GM18505 (cell line): ENCODE measurements at regions not wholly inside any gene's neighbourhood (a gene's known extent, or its start where the extent isn't known, plus 50 kb on each side); places are given as distances from the start of the nearest gene placed in this dataset.

Experiments
- ATAC-seq: cut with Tn5 transposase; IDR thresholded peaks from one replicate; pipeline ENCODE4 v1.9.1; 2021; ENCODE audit not compliant: unreplicated experiment
- POLR2A ChIP-seq: IDR thresholded peaks from 4 replicates; pipeline ENCODE4 v1.6.1; 2011; ENCODE audit warnings: borderline replicate concordance; ENCODE audit not compliant: insufficient read depth, insufficient read length; ENCODE audit errors: extremely low read depth

DNA sequence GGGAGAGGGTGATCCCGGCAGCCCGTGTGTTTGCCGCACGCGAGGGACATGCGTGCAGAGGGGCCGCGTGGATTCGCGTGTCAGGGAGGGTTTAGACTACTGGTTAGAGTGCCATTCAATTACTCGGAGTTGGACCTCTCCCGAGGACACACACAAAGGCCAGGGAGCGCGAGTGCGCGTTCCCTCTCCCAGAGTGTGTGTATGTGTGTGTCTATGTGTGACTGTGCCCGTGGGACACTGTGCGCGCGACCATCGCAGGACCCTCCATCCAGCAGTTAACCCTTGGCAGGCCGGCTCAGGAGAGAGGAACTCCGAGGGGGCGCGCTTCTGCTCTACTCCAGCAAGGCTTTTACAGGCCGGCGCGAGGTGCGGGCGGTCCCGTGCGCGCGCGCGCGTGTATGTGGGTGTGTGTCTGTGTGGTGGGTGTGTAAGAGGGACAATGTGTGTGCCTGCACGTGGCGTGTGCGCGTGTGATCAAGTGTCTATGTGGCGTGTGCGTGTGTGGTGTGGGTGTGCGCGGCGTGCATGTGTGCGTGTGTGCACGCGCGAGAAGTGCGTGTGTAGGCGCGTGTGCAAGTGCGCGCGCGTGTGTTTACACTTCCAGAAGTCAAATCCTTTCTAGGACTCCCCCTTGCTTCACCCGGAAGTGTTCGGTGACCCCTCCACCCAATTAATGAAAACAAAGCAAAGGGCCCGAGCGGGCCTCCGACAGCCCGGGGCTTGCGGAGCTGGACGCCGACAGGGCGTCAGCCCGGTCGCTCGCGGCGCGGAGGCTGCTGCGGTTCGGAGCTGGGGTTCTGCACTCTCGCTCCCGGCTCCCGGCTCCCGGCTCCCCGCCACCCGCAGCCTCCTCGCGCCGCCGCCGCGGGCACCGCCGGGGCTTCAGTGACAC, 75.3 kb upstream of the TBCA start:
- ATAC-seq, result no peak

GRCh38 chr5:77850536-77851175, 74.5 kb upstream of the TBCA start:
- TF ChIP-seq POLR2A, result no peak
- no peak for ATAC-seq

More for the DNA sequence above, 75.3 kb upstream of the TBCA start:
- no peak for TF ChIP-seq POLR2A

DNA sequence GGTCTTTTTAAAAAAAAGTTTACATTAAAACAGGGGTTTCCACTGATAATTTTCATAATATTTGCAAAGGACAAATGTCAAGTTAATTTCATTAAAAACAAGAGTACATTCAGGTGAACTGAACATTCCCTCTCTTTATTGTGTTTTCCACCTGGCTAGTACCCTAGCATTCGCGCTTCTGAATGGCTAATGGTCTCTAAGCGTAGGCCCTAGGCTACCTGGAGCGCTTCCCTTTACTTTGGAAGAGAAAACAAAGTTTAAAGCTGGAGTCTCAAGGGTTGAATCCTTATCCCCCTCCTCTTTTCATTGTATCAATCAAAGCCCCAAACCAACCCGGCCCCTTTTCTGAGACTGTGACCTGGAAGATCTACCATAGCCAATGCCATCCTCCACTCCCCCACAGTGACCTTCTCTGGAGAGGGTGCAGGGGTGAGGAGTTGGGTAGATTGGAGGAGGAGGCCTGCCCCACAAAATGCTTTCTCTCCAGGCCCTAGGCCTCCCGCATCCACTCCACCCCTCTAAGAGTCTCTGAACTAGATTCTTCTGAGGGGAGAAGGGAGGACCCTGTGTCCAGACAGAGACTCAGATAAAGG, 73.3 kb upstream of the TBCA start:
- no peak for ATAC-seq
- TF ChIP-seq POLR2A, result no peak

DNA sequence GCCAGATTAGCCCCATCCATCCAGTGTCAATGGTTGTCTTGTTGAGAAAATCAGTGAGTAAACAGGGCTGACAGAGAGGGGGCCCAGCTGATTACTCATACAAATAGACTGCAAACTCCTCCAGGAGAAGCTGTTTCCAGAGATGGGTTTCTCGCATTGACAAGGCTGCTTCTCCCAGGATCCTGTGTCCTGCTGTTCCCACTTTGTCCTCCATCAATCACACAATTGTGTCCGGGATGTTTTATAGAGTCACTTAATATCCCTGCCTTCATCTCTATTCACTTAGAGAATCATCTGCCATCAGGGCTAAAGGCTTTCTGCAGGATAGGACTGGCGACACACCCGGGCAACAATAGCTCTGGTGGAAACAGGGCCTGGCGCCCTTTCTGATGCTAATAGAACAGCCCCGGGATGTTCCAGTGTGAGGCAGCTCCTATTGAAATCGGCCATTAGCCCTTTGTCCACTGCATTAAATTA, 71.7 kb upstream of the TBCA start:
- ATAC-seq, result no peak
- no peak for TF ChIP-seq POLR2A

DNA sequence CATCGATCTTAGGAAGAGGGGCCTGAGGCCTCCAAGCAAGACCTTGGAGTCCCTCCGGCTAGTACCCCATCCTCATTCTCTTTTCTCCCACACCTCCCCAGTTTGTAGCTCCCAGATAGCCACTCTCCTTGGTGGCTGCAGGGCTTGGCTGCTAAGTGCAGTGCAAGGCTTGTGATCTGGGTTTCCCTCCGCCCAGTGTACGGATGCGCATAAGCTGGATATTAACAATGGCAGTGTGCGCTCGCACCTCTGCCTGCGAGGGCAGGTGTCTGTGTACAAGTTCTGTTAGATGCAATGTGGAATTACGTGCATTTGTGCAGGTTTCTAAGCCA, 71.0 kb upstream of the TBCA start:
- TF ChIP-seq POLR2A, result no peak
- ATAC-seq, result no peak

GRCh38 chr5:77846422-77847128, 70.4 kb upstream of the TBCA start:
- ATAC-seq, result no peak
- TF ChIP-seq POLR2A, result no peak

DNA sequence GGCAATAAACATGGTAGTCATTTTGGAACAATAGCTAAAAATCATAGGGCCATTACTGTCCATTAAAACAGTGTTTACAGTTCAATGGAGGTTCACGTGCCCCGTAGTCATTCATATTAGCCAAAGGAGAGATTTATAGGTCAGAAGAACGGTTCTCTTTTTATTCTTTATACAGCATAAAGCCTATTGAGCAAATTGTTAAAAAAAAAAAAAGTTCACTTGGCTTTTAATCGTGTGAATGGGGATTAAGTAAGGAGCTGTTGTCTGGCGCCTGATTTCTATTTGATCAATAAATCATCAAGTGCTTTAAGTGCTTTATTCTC, 69.1 kb upstream of the TBCA start:
- no peak for ATAC-seq
- TF ChIP-seq POLR2A, result no peak

DNA sequence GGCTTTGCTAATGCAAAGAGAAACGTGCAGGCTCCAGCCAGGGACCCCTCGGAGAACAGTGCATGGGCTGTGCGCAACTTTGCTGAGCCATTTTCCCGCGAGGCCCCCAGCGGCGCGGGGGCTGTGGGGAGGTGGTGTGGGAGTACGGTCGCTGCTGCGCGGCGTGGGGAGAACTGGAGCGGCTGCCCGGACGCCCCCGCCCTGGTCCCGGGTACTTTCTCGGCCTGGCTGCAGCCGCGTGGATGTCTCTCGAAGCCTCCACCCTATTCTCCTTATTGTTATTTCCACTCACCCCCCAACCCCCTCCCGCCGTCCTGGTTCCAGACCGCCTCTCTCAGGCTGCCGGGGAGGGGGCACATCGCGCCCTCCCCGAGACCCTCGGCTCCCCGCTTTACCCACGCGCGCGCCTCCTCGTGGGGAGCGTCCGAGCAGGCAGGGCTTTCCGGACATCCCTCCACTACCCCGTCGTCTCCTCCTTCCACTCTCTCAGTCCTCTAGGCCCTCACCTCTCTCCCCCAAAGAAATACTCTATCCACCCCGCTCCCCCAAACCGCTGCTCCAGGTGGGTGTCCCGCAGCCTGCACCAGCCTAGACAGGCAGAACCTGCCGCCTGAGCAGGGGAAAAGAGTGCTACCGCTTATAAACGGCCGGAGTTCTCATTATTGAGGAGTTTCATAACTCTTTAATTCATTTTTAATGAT, 68.6 kb upstream of the TBCA start:
- TF ChIP-seq POLR2A, result no peak
- ATAC-seq, result no peak

GRCh38 chr5:77844373-77844622, 68.2 kb upstream of the TBCA start:
- no peak for ATAC-seq

DNA sequence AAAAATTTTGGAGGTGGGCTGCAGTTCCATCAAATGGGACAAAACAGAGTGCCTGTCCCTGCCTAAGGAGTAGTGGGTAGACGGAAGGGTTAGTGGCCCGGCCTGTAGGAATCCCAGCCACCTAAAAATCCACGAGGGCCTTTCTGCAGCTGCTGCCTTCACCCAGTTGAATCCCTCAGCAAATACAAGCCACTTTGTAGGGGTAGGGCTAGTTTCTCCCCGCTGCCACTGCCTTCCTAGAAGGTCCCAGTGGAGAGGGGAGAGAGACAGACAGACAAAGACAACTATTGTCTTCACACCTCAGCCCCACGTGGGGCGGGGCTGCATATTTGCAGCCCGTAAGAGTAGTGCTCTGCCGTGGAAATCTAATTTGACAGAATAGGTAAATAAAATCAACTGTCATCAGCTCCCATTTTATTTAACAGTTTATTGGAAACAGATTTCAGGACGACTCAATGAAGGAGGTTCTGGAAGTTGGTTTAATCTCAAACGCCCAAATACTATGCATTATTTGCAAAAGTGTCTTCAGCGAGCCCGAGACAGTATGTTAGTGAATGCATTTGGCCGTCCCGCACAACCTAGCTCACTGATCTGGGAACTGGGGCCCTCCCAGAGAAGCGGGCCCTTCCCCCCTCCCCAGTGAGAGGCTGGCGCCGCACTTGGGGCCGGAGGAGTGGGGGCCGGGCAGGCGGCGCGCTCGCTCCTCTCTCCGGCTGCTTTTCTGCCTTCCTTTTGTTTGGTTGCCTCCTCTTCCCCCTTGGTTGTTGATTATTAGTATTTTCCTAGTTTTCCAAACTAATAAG, 67.6 kb upstream of the TBCA start:
- no peak for ATAC-seq
- TF ChIP-seq POLR2A, result no peak

More at GRCh38 chr5:77844373-77844622, 68.2 kb upstream of the TBCA start:
- TF ChIP-seq POLR2A, result no peak

DNA sequence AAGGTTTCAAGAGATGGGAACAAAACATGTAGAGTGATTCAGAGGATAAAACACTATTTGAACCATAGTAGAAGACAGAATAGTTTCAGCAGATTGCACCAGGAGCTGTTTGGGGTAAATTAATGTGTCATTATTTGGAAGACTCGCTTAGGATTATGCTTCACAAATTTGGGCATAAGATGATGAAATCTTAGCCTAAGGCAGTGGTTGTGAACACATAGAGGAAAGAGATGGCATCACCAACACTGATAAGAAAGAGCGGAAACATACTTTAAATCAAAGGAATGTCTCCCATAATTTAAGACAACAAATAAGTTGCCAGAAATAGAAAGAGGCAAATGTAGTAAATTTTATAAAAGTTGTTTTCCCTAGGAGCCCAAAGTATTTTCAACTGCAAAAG, 66.1 kb upstream of the TBCA start:
- TF ChIP-seq POLR2A, result no peak
- ATAC-seq, result no peak

DNA sequence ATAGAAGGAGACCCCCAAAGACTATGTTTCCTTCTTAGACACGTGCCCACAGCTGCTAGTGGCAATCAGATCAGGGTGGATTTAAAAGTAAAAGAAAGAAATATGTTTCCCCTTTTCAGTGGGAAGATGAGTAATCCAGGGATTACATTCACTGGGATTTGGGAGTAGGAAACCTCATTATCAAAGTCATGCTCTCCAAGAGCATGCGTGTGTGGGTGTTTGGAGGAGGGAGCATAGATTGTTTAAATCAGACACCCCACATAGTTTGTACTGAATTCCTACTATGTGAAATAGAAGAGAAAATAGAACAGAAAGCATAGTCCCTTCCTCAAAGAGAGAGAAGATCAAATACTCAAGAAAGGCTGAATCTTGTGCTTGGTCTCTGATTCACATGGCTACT, 65.5 kb upstream of the TBCA start:
- no peak for TF ChIP-seq POLR2A
- ATAC-seq, result no peak
